ENCODE measurements at regions not wholly inside any gene's neighbourhood (a gene's known extent, or its start where the extent isn't known, plus 50 kb on each side); places are given as distances from the start of the nearest gene placed in this dataset.
"Not testable (repeated sequence)": the region's sequence is repeated elsewhere in the genome, so short reads cannot be mapped to it uniquely, and the experiment has no call there.

- no peak overlapping the region for H3K4me3 ChIP-seq
- H3K4me1 ChIP-seq: no peaks in the 10 kb centered on the region
- intact Hi-C loops (cut with DNase I; ENCODE audit: low total_unique reads): loop anchor here (5.0 kb wide), 1 partner anchor 1000 kb away; no protein-coding TSS in a partner anchor
- TF ChIP-seq POLR2A (IDR thresholded peaks at IDR 0.05): no peak
- TF ChIP-seq EP300 (IDR thresholded peaks at IDR 0.05; ENCODE audit: low read depth): no peak
- no peak for TF ChIP-seq CTCF (IDR thresholded peaks at IDR 0.05)
- no peak for TF ChIP-seq POLR2AphosphoS5 (IDR thresholded peaks at IDR 0.05)
- no peaks in the 10 kb centered on the region for H3K36me3 ChIP-seq
- no peaks in the 10 kb centered on the region for H3K9me3 ChIP-seq
- DNase-seq: no peak
- H3K27me3 ChIP-seq: no peaks in the 10 kb centered on the region
- in situ Hi-C loops (cut with MboI; ENCODE audit: low pct_ligation_motif_present in 1 of 4, low pct_unique_long_range_greater_than_20kb in 1 of 4, low sequenced_read_pairs in 3 of 4): no loop called here
- 86 to 94% methylated on average over 2 of the region's 2 CpGs for WGBS, 2 donors (ENCODE audit: low coverage in 1 of 2)
- no peak overlapping the region for H3K27ac ChIP-seq
Observed at GRCh38 chr16:63422715-63423114, 1386.5 kb upstream of the CDH8 start.

- in situ Hi-C loops (cut with MboI; ENCODE audit: low pct_ligation_motif_present in 1 of 4, low pct_unique_long_range_greater_than_20kb in 1 of 4, low sequenced_read_pairs in 3 of 4) (no loop called here), intact Hi-C loops (cut with DNase I; ENCODE audit: low total_unique reads) (no loop called here)
- H3K4me3 ChIP-seq: no peak overlapping the region
- no peaks in the 10 kb centered on the region for H3K9me3 ChIP-seq
- no peaks in the 10 kb centered on the region for H3K36me3 ChIP-seq
- no peaks in the 10 kb centered on the region for H3K4me1 ChIP-seq
- no peaks in the 10 kb centered on the region for H3K27me3 ChIP-seq
- no peak for TF ChIP-seq POLR2AphosphoS5 (IDR thresholded peaks at IDR 0.05)
- TF ChIP-seq POLR2A (IDR thresholded peaks at IDR 0.05): no peak
- TF ChIP-seq EP300 (IDR thresholded peaks at IDR 0.05; ENCODE audit: low read depth): no peak
- no peak for TF ChIP-seq CTCF (IDR thresholded peaks at IDR 0.05)
- no peak overlapping the region for H3K27ac ChIP-seq
- no peak for DNase-seq
- WGBS, 2 donors (ENCODE audit: low coverage in 1 of 2): 44 to 48% methylated on average over 4 of the region's 4 CpGs
Observed at GRCh38 chr16:63416712-63417111, 1380.5 kb upstream of the CDH8 start.

- 31 to 48% methylated on average over 2 of the region's 2 CpGs for WGBS, 2 donors (ENCODE audit: low coverage in 1 of 2)
- intact Hi-C loops (cut with DNase I; ENCODE audit: low total_unique reads): no loop called here
Observed at GRCh38 chr16:63415014-63415413, 1378.8 kb upstream of the CDH8 start.

GRCh38 chr16:63410594-63410993 lies 1374.4 kb upstream of the CDH8 start:
- DNase-seq: no peak
- H3K4me3 ChIP-seq: no peak overlapping the region
- in situ Hi-C loops (cut with MboI; ENCODE audit: low pct_ligation_motif_present in 1 of 4, low pct_unique_long_range_greater_than_20kb in 1 of 4, low sequenced_read_pairs in 3 of 4): no loop called here
- no peak overlapping the region for H3K27ac ChIP-seq
- no peak for TF ChIP-seq POLR2A (IDR thresholded peaks at IDR 0.05)
- no peaks in the 10 kb centered on the region for H3K4me1 ChIP-seq
- intact Hi-C loops (cut with DNase I; ENCODE audit: low total_unique reads): no loop called here
- 85 to 100% methylated on average over 1 of the region's 1 CpG for WGBS, 2 donors (ENCODE audit: low coverage in 1 of 2)
- no peaks in the 10 kb centered on the region for H3K36me3 ChIP-seq
- H3K9me3 ChIP-seq: no peaks in the 10 kb centered on the region
- H3K27me3 ChIP-seq: no peaks in the 10 kb centered on the region

More at GRCh38 chr16:63415014-63415413, 1378.8 kb upstream of the CDH8 start:
- Histone ChIP-seq H3K9me3 (no peaks in the 10 kb centered on the region), H3K27me3 (no peaks in the 10 kb centered on the region), H3K36me3 (no peaks in the 10 kb centered on the region), H3K4me3 (no peak overlapping the region), H3K27ac (no peak overlapping the region), H3K4me1 (no peaks in the 10 kb centered on the region)
- in situ Hi-C loops (cut with MboI; ENCODE audit: low pct_ligation_motif_present in 1 of 4, low pct_unique_long_range_greater_than_20kb in 1 of 4, low sequenced_read_pairs in 3 of 4): no loop called here
- TF ChIP-seq EP300 (IDR thresholded peaks at IDR 0.05; ENCODE audit: low read depth): no peak
- TF ChIP-seq POLR2AphosphoS5 (IDR thresholded peaks at IDR 0.05): no peak
- no peak for TF ChIP-seq POLR2A (IDR thresholded peaks at IDR 0.05)
- TF ChIP-seq CTCF (IDR thresholded peaks at IDR 0.05): no peak
- DNase-seq: no peak

GRCh38 chr16:63403792-63404191 lies 1367.6 kb upstream of the CDH8 start:
- no peak for DNase-seq
- intact Hi-C loops (cut with DNase I; ENCODE audit: low total_unique reads): no loop called here
- WGBS, 2 donors (ENCODE audit: low coverage in 1 of 2): 91 to 92% methylated on average over 10 to 11 of the region's 11 CpGs
- in situ Hi-C loops (cut with MboI; ENCODE audit: low pct_ligation_motif_present in 1 of 4, low pct_unique_long_range_greater_than_20kb in 1 of 4, low sequenced_read_pairs in 3 of 4): no loop called here
- no peaks in the 10 kb centered on the region for H3K9me3 ChIP-seq
- no peak for TF ChIP-seq POLR2AphosphoS5 (IDR thresholded peaks at IDR 0.05)
- TF ChIP-seq POLR2A (IDR thresholded peaks at IDR 0.05): no peak
- no peak for TF ChIP-seq CTCF (IDR thresholded peaks at IDR 0.05)
- no peak for TF ChIP-seq EP300 (IDR thresholded peaks at IDR 0.05; ENCODE audit: low read depth)
- no peaks in the 10 kb centered on the region for H3K27me3 ChIP-seq
- H3K36me3 ChIP-seq: no peaks in the 10 kb centered on the region
- H3K27ac ChIP-seq: no peak overlapping the region
- H3K4me3 ChIP-seq: no peak overlapping the region
- H3K4me1 ChIP-seq: no peaks in the 10 kb centered on the region

GRCh38 chr16:63388277-63388676 lies 1352.0 kb upstream of the CDH8 start:
- 89 to 98% methylated on average over 7 to 18 of the region's 18 CpGs for WGBS, 2 donors (ENCODE audit: low coverage in 1 of 2)

More at GRCh38 chr16:63388277-63388676, 1352.0 kb upstream of the CDH8 start:
- H3K9me3 ChIP-seq; H3K4me3 ChIP-seq; DNase-seq; H3K4me1 ChIP-seq; intact Hi-C loops (cut with DNase I; ENCODE audit: low total_unique reads); in situ Hi-C loops (cut with MboI; ENCODE audit: low pct_ligation_motif_present in 1 of 4, low pct_unique_long_range_greater_than_20kb in 1 of 4, low sequenced_read_pairs in 3 of 4); H3K36me3 ChIP-seq; H3K27ac ChIP-seq; H3K27me3 ChIP-seq: not testable (repeated sequence)

Measured in transverse colon (tissue), 4 donors.